CD14-positive monocyte (primary cell): ENCODE measurements at regions not wholly inside any gene's neighbourhood (a gene's known extent, or its start where the extent isn't known, plus 50 kb on each side); places are given as distances from the start of the nearest gene placed in this dataset.

Experiments used
- DNase-seq, 3 donors: peaks; one replicate each; pipeline ENCODE4 v3.0.0-alpha.2; 2011 to 2022
- H2AFZ ChIP-seq: 2 replicates; pipeline ENCODE4 v1.6.0; 2012; ENCODE audit warnings: mild to moderate bottlenecking, low read depth, low read length, inconsistent platforms; ENCODE audit not compliant: insufficient read depth, poor library complexity, severe bottlenecking
- H3K27ac ChIP-seq, 2 donors: 1 replicate in 1 of 2; 2 replicates in 1 of 2; pipeline ENCODE4 v1.5.1; 2012 to 2013; ENCODE audit warnings: low read length in 2 of 2, control low read depth in 1 of 2, inconsistent platforms in 1 of 2, low read depth in 1 of 2, mild to moderate bottlenecking in 1 of 2
- H3K27me3 ChIP-seq, 2 donors: one replicate each; pipeline versions ENCODE4 v1.6.0 to v1.6.1; 2011 to 2013; ENCODE audit warnings: low read length in 2 of 2; ENCODE audit not compliant: control insufficient read depth in 2 of 2, insufficient read depth in 2 of 2
- H3K36me3 ChIP-seq, 2 donors: replicated peaks in 1 of 2; 1 replicate in 1 of 2; 2 replicates in 1 of 2; pipeline versions ENCODE4 v1.5.1 to v1.6.1; 2012 to 2013; ENCODE audit warnings: low read length in 2 of 2, control low read depth in 1 of 2, inconsistent platforms in 1 of 2, mild to moderate bottlenecking in 1 of 2; ENCODE audit not compliant: insufficient read depth in 2 of 2, control insufficient read depth in 1 of 2
- H3K4me1 ChIP-seq, 2 donors: 1 replicate in 1 of 2; 2 replicates in 1 of 2; pipeline versions ENCODE4 v1.5.1 to v1.6.1; 2012 to 2013; ENCODE audit warnings: low read length in 2 of 2, control low read depth in 1 of 2, inconsistent platforms in 1 of 2, mild to moderate bottlenecking in 1 of 2, moderate library complexity in 1 of 2; ENCODE audit not compliant: insufficient read depth in 2 of 2, control insufficient read depth in 1 of 2
- H3K4me2 ChIP-seq: replicated peaks from 2 replicates; pipeline ENCODE3; 2012; ENCODE audit warnings: low read length, moderate library complexity, mild to moderate bottlenecking; ENCODE audit not compliant: poor library complexity, severe bottlenecking; ENCODE audit errors: extremely low read depth
- H3K4me3 ChIP-seq, 3 experiments: fragments of 200-600 bp in 1 of 3; sonication (generic) in 1 of 3; replicated peaks in 1 of 3; 1 replicate in 2 of 3; 2 replicates in 1 of 3; pipeline ENCODE4 v1.5.1; 2011 to 2013; ENCODE audit warnings: low read length in 3 of 3, mild to moderate bottlenecking in 3 of 3, control low read depth in 2 of 3, low read depth in 2 of 3, inconsistent platforms in 1 of 3, moderate library complexity in 1 of 3
- H3K79me2 ChIP-seq: 2 replicates; pipeline ENCODE4 v1.6.0; 2012; ENCODE audit warnings: mild to moderate bottlenecking, control low read depth, inconsistent platforms, low read length, moderate library complexity; ENCODE audit not compliant: insufficient read depth
- H3K9ac ChIP-seq: 2 replicates; pipeline ENCODE4 v1.6.0; 2017; ENCODE audit warnings: low read length, mild to moderate bottlenecking; ENCODE audit not compliant: insufficient read depth, poor library complexity, severe bottlenecking
- H3K9me3 ChIP-seq, 2 donors: replicated peaks in 1 of 2; 1 replicate in 1 of 2; 2 replicates in 1 of 2; pipeline versions ENCODE4 v1.5.1 to v1.6.1; 2012 to 2013; ENCODE audit warnings: low read length in 2 of 2, control low read depth in 1 of 2; ENCODE audit not compliant: control insufficient read depth in 1 of 2, insufficient read depth in 1 of 2
- H4K20me1 ChIP-seq: 2 replicates; pipeline ENCODE4 v1.6.0; 2012; ENCODE audit warnings: mild to moderate bottlenecking, low read length, control low read depth, moderate library complexity; ENCODE audit not compliant: insufficient read depth
- H3K27ac Mint-ChIP-seq, 7 donors: one replicate each; pipeline ENCODE4 v1.8.0; 2020; ENCODE audit warnings: mild to moderate bottlenecking in 7 of 7, mixed read lengths in 7 of 7, moderate library complexity in 6 of 7, inconsistent platforms in 2 of 7
- H3K27me3 Mint-ChIP-seq, 3 donors: one replicate each; pipeline ENCODE4 v1.8.0; 2021 to 2022; ENCODE audit warnings: low read depth in 3 of 3, mild to moderate bottlenecking in 3 of 3, mixed read lengths in 3 of 3, moderate library complexity in 3 of 3, inconsistent platforms in 1 of 3
- H3K36me3 Mint-ChIP-seq, 2 donors: one replicate each; pipeline ENCODE4 v1.8.0; 2020; ENCODE audit warnings: mixed read lengths in 2 of 2, inconsistent platforms in 1 of 2, mild to moderate bottlenecking in 1 of 2
- H3K4me1 Mint-ChIP-seq: one replicate; pipeline ENCODE4 v1.8.0; 2020; ENCODE audit warnings: mild to moderate bottlenecking, mixed read lengths
- H3K4me3 Mint-ChIP-seq, 2 donors: one replicate each; pipeline ENCODE4 v1.8.0; 2020; ENCODE audit warnings: mild to moderate bottlenecking in 2 of 2, mixed read lengths in 2 of 2, moderate library complexity in 1 of 2
- H3K9me3 Mint-ChIP-seq, 7 donors: one replicate each; pipeline ENCODE4 v1.8.0; 2020 to 2022; ENCODE audit warnings: mixed read lengths in 7 of 7, mild to moderate bottlenecking in 6 of 7, moderate library complexity in 6 of 7, inconsistent platforms in 2 of 7
- CTCF ChIP-seq: fragments of 200-600 bp; IDR thresholded peaks from one replicate; pipeline ENCODE4 v1.8.0; 2022; ENCODE audit warnings: antibody characterized with exemption, mild to moderate bottlenecking
- WGBS: methylation state at CpG from one replicate; pipeline ENCODE4 v1.1.5; 2013; ENCODE audit warnings: missing lambda C conversion rate; ENCODE audit not compliant: insufficient coverage; 5-methylcytosine and 5-hydroxymethylcytosine counted together
- intact Hi-C, 2 donors: fragments of 100-400 bp; cut with micrococcal nuclease; formaldehyde crosslinking; loops; one replicate each; pipeline versions ENCODE4 v1.15.0 to v1.15.1; 2023

- no peak overlapping the region for H3K27ac Mint-ChIP-seq
- DNase-seq: no peak
- H3K9me3 Mint-ChIP-seq: peaks cover 0 to 2% (median 0%) of the 10 kb centered on the region in 7 donors
- Histone ChIP-seq H3K4me2 (no peak overlapping the region), H3K79me2 (no peaks in the 10 kb centered on the region), H3K4me1 (no peaks in the 10 kb centered on the region), H3K27me3 (peaks cover 0 to 6% of the 10 kb centered on the region in 2 donors), H3K36me3 (no peaks in the 10 kb centered on the region), H4K20me1 (no peaks in the 10 kb centered on the region), H3K9ac (no peak overlapping the region), H3K27ac (no peak overlapping the region), H3K4me3 (no peak overlapping the region), H2AFZ (no peak overlapping the region), H3K9me3 (no peaks in the 10 kb centered on the region)
- no peaks in the 10 kb centered on the region for H3K4me1 Mint-ChIP-seq
- no peak overlapping the region for H3K4me3 Mint-ChIP-seq
- no peak for TF ChIP-seq CTCF
- no CpG with 5 or more reads among the region's 6 CpGs for WGBS
- peaks cover 2 to 4% (median 3%) of the 10 kb centered on the region in 3 donors for H3K27me3 Mint-ChIP-seq
- intact Hi-C loops: no loop called here
- H3K36me3 Mint-ChIP-seq: no peaks in the 10 kb centered on the region
These were observed 583.7 kb downstream of the MID1IP1 start for GRCh38 chrX:39384996-39385395.

- Mint-ChIP-seq H3K36me3 (no peaks in the 10 kb centered on the region), H3K27ac (no peak overlapping the region), H3K4me3 (no peak overlapping the region), H3K9me3 (peaks cover 0 to 2% (median 0%) of the 10 kb centered on the region in 7 donors), H3K27me3 (peaks cover 2 to 7% (median 3%) of the 10 kb centered on the region in 3 donors), H3K4me1 (no peaks in the 10 kb centered on the region)
- no peaks in the 10 kb centered on the region for H4K20me1 ChIP-seq
- no peak overlapping the region for H3K9ac ChIP-seq
- H3K4me3 ChIP-seq: no peak overlapping the region
- DNase-seq: no peak
- H3K27ac ChIP-seq: no peak overlapping the region
- no peaks in the 10 kb centered on the region for H3K4me1 ChIP-seq
- no CpG with 5 or more reads among the region's 2 CpGs for WGBS
- no peaks in the 10 kb centered on the region for H3K36me3 ChIP-seq
- H3K4me2 ChIP-seq: no peak overlapping the region
- H3K27me3 ChIP-seq: peaks cover 0 to 4% of the 10 kb centered on the region in 2 donors
- no peaks in the 10 kb centered on the region for H3K79me2 ChIP-seq
- no peaks in the 10 kb centered on the region for H3K9me3 ChIP-seq
- TF ChIP-seq CTCF: no peak
- intact Hi-C loops: no loop called here
- H2AFZ ChIP-seq: no peak overlapping the region
These were observed 587.5 kb downstream of the MID1IP1 start for GRCh38 chrX:39388730-39389129.
